ENCODE measurements at regions not wholly inside any gene's neighbourhood (a gene's known extent, or its start where the extent isn't known, plus 50 kb on each side); places are given as distances from the start of the nearest gene placed in this dataset.
A peak's percentile ranks its signal among the peaks of the same experiment; 100 is the strongest.

DNA sequence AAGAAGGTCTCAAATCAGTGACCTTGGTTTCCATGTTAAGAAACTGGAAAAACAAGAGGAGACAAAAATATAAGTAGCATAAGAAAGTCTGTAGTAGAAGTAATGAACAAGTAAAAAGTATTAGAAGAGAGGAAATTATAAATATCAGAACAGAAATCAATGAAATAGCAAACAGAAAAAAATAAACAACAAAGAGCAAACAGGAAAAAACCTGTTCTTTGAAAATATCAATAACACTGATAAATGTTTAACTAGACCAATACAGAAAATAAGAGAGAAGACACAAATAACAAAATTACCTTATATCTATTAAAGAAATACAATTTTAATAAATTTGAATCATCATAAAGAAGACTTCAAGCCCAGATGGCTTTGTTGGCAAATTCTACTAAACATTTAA is 113.3 kb downstream of the MAIP1 start:
- no peak overlapping the region for H3K4me3 Mint-ChIP-seq (ENCODE audit: unreplicated experiment)
- no peaks in the 10 kb centered on the region for H3K36me3 Mint-ChIP-seq (ENCODE audit: insufficient read depth, unreplicated experiment)
- no peaks in the 10 kb centered on the region for H3K4me1 Mint-ChIP-seq (ENCODE audit: low read depth, unreplicated experiment)
- Histone ChIP-seq H3K9me3 (peaks cover 4% of the 10 kb centered on the region; the same call in 1 of the 2 replicates), H3K4me1 (no peaks in the 10 kb centered on the region), H3K27me3 (replicated peaks; ENCODE audit: control insufficient read depth, insufficient read depth, low read length) (no peaks in the 10 kb centered on the region), H3K4me3 (ENCODE audit: low read depth, low read length) (no peak overlapping the region), H3K36me3 (ENCODE audit: control insufficient read depth, insufficient read depth, low read length) (no peaks in the 10 kb centered on the region)
- peaks cover 20% of the 10 kb centered on the region for H3K9me3 Mint-ChIP-seq (ENCODE audit: unreplicated experiment)
- DNase-seq, result no peak
- H3K27me3 Mint-ChIP-seq (ENCODE audit: insufficient read depth, unreplicated experiment), result no peaks in the 10 kb centered on the region
- ChIA-PET POLR2A (no interaction called here), CTCF (no interaction called here)
- TF ChIP-seq, protein P1, sequence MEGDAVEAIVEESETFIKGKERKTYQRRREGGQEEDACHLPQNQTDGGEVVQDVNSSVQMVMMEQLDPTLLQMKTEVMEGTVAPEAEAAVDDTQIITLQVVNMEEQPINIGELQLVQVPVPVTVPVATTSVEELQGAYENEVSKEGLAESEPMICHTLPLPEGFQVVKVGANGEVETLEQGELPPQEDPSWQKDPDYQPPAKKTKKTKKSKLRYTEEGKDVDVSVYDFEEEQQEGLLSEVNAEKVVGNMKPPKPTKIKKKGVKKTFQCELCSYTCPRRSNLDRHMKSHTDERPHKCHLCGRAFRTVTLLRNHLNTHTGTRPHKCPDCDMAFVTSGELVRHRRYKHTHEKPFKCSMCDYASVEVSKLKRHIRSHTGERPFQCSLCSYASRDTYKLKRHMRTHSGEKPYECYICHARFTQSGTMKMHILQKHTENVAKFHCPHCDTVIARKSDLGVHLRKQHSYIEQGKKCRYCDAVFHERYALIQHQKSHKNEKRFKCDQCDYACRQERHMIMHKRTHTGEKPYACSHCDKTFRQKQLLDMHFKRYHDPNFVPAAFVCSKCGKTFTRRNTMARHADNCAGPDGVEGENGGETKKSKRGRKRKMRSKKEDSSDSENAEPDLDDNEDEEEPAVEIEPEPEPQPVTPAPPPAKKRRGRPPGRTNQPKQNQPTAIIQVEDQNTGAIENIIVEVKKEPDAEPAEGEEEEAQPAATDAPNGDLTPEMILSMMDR (IDR thresholded peaks at IDR 0.05; ENCODE audit: insufficient read depth in 1 of 2, low read depth in 1 of 2, low read length in 1 of 2, severe bottlenecking in 1 of 2, unreplicated experiment in 1 of 2), result no peak
- intact Hi-C loops (cut with micrococcal nuclease; ENCODE audit: unreplicated experiment), result no loop called here
- H3K27ac Mint-ChIP-seq (ENCODE audit: unreplicated experiment), result no peak overlapping the region
- BruUV-seq (replicated peaks), result no TSS peak

DNA sequence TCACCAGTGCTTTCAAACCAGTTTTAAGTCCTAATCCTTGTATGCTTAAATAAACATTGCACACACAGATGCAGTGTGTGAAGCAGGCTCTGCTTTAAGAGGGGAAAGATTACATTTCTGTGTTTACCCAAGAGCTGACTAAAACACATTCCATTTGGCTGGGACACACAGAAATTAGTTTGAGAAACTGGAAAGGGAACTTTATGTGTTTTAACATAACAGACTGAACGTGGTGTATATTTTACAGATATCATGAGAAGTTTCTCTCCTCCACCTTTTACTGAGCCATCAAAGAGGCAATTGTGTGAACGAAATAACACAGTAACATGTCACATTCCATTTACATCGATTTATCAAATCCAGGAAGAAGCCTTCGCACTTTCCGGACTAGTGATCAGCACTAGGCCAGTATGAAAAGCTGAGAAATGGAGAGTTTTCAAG is 121.8 kb downstream of the MAIP1 start:
- BruUV-seq (replicated peaks), result no TSS peak
- POLR2A ChIA-PET, result no interaction called here

DNA sequence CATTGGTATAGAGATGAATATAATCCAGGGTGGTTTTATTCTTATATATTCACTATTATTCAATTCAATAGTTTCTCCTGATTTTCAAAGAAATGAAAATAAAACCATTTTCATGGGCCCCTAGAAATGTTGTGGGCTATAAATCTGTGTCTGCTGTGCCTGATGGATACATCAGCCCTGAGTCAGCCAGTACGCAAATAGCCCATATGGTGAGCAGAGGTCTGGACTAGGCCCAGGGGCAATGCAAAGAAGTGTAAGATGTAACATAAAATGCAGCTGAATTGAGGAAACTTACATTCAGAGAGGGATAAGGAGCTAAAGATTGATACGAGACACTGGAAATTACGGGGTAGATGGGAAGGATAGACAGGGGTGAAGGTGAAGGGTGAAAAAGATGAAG is 122.5 kb downstream of the MAIP1 start:
- Histone ChIP-seq H3K4me1 (peaks cover 30% of the 10 kb centered on the region), H3K36me3 (ENCODE audit: control insufficient read depth, insufficient read depth, low read length) (no peaks in the 10 kb centered on the region), H3K9me3 (no peaks in the 10 kb centered on the region), H3K4me3 (ENCODE audit: low read depth, low read length) (no peak overlapping the region), H3K27me3 (replicated peaks; ENCODE audit: control insufficient read depth, insufficient read depth, low read length) (no peaks in the 10 kb centered on the region)
- DNase-seq, result no peak
- Mint-ChIP-seq H3K4me1 (ENCODE audit: low read depth, unreplicated experiment) (peaks cover 29% of the 10 kb centered on the region), H3K36me3 (ENCODE audit: insufficient read depth, unreplicated experiment) (no peaks in the 10 kb centered on the region), H3K27me3 (ENCODE audit: insufficient read depth, unreplicated experiment) (no peaks in the 10 kb centered on the region), H3K9me3 (ENCODE audit: unreplicated experiment) (peaks cover under 1% of the 10 kb centered on the region), H3K27ac (ENCODE audit: unreplicated experiment) (peak overlapping the region; percentile 1), H3K4me3 (ENCODE audit: unreplicated experiment) (no peak overlapping the region)
- no TSS peak for BruUV-seq (replicated peaks)
- ChIA-PET POLR2A (no interaction called here), CTCF (no interaction called here)
- TF ChIP-seq, protein P1 (IDR thresholded peaks at IDR 0.05; ENCODE audit: insufficient read depth in 1 of 2, low read depth in 1 of 2, low read length in 1 of 2, severe bottlenecking in 1 of 2, unreplicated experiment in 1 of 2), result no peak
- intact Hi-C loops (cut with micrococcal nuclease; ENCODE audit: unreplicated experiment), result loop anchor here (1.0 to 5.0 kb wide), 4 partner anchors 14 to 225 kb away; no protein-coding TSS in a partner anchor

More for the DNA sequence above, 121.8 kb downstream of the MAIP1 start:
- H3K9me3 Mint-ChIP-seq (ENCODE audit: unreplicated experiment), result peaks cover 7% of the 10 kb centered on the region
- H3K4me3 Mint-ChIP-seq (ENCODE audit: unreplicated experiment), result peak overlapping the region; percentile 58
- H3K4me3 ChIP-seq (ENCODE audit: low read depth, low read length), result no peak overlapping the region
- H3K27me3 Mint-ChIP-seq (ENCODE audit: insufficient read depth, unreplicated experiment), result no peaks in the 10 kb centered on the region
- no peaks in the 10 kb centered on the region for H3K36me3 Mint-ChIP-seq (ENCODE audit: insufficient read depth, unreplicated experiment)
- CTCF ChIA-PET, result no interaction called here
- peaks cover 29% of the 10 kb centered on the region for H3K4me1 Mint-ChIP-seq (ENCODE audit: low read depth, unreplicated experiment)
- TF ChIP-seq, protein P1 (IDR thresholded peaks at IDR 0.05; ENCODE audit: insufficient read depth in 1 of 2, low read depth in 1 of 2, low read length in 1 of 2, severe bottlenecking in 1 of 2, unreplicated experiment in 1 of 2), result no peak
- H3K27me3 ChIP-seq (replicated peaks; ENCODE audit: control insufficient read depth, insufficient read depth, low read length), result no peaks in the 10 kb centered on the region
- H3K9me3 ChIP-seq, result no peaks in the 10 kb centered on the region
- H3K36me3 ChIP-seq (ENCODE audit: control insufficient read depth, insufficient read depth, low read length), result no peaks in the 10 kb centered on the region
- intact Hi-C loops (cut with micrococcal nuclease; ENCODE audit: unreplicated experiment), result loop anchor here (1.0 to 5.0 kb wide), 4 partner anchors 15 to 226 kb away; no protein-coding TSS in a partner anchor
- H3K27ac Mint-ChIP-seq (ENCODE audit: unreplicated experiment), result peak overlapping the region; percentile 67
- peaks cover 30% of the 10 kb centered on the region for H3K4me1 ChIP-seq
- DNase-seq, result peak in 1 of 2 experiments; percentile 67

All from Caco-2 (cell line).